ENCODE measurements at regions not wholly inside any gene's neighbourhood (a gene's known extent, or its start where the extent isn't known, plus 50 kb on each side); places are given as distances from the start of the nearest gene placed in this dataset.

GRCh38 chr5:130805648-130806047, 359.4 kb downstream of the HINT1 start:
- 56 to 71% methylated on average over 2 of the region's 2 CpGs for WGBS, 2 donors
- Histone ChIP-seq H3K4me3 (replicated peaks in 1 of 3) (no peak overlapping the region), H3K4me1 (no peaks in the 10 kb centered on the region), H3K27me3 (no peaks in the 10 kb centered on the region), H3K27ac (no peak overlapping the region), H3K36me3 (no peaks in the 10 kb centered on the region), H3K9me3 (no peaks in the 10 kb centered on the region)
- TF ChIP-seq, protein P1, sequence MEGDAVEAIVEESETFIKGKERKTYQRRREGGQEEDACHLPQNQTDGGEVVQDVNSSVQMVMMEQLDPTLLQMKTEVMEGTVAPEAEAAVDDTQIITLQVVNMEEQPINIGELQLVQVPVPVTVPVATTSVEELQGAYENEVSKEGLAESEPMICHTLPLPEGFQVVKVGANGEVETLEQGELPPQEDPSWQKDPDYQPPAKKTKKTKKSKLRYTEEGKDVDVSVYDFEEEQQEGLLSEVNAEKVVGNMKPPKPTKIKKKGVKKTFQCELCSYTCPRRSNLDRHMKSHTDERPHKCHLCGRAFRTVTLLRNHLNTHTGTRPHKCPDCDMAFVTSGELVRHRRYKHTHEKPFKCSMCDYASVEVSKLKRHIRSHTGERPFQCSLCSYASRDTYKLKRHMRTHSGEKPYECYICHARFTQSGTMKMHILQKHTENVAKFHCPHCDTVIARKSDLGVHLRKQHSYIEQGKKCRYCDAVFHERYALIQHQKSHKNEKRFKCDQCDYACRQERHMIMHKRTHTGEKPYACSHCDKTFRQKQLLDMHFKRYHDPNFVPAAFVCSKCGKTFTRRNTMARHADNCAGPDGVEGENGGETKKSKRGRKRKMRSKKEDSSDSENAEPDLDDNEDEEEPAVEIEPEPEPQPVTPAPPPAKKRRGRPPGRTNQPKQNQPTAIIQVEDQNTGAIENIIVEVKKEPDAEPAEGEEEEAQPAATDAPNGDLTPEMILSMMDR (IDR thresholded peaks at IDR 0.05) = no peak
- no peak for TF ChIP-seq POLR2A (IDR thresholded peaks at IDR 0.05)
- intact Hi-C loops (cut with DNase I) = no loop called here
- DNase-seq = no peak

- no peak for DNase-seq
- Histone ChIP-seq H3K9me3 (no peaks in the 10 kb centered on the region), H3K27me3 (no peaks in the 10 kb centered on the region), H3K4me3 (replicated peaks in 1 of 3) (no peak overlapping the region), H3K4me1 (no peaks in the 10 kb centered on the region), H3K27ac (no peak overlapping the region), H3K36me3 (no peaks in the 10 kb centered on the region)
- intact Hi-C loops (cut with DNase I) = no loop called here
- TF ChIP-seq POLR2A (IDR thresholded peaks at IDR 0.05) = no peak
- TF ChIP-seq, protein P1 (IDR thresholded peaks at IDR 0.05) = no peak
Observed at GRCh38 chr5:130805036-130805435, 360.0 kb downstream of the HINT1 start.

- Histone ChIP-seq H3K27ac (no peak overlapping the region), H3K36me3 (no peaks in the 10 kb centered on the region), H3K27me3 (no peaks in the 10 kb centered on the region), H3K9me3 (no peaks in the 10 kb centered on the region), H3K4me1 (no peaks in the 10 kb centered on the region), H3K4me3 (replicated peaks in 1 of 3) (no peak overlapping the region)
- TF ChIP-seq, protein P1 (IDR thresholded peaks at IDR 0.05) = no peak
- no peak for TF ChIP-seq POLR2A (IDR thresholded peaks at IDR 0.05)
- no peak for DNase-seq
- intact Hi-C loops (cut with DNase I) = no loop called here
- 95 to 96% methylated on average over 2 of the region's 2 CpGs for WGBS, 2 donors
Observed at GRCh38 chr5:130801963-130802362, 363.1 kb downstream of the HINT1 start.

DNA sequence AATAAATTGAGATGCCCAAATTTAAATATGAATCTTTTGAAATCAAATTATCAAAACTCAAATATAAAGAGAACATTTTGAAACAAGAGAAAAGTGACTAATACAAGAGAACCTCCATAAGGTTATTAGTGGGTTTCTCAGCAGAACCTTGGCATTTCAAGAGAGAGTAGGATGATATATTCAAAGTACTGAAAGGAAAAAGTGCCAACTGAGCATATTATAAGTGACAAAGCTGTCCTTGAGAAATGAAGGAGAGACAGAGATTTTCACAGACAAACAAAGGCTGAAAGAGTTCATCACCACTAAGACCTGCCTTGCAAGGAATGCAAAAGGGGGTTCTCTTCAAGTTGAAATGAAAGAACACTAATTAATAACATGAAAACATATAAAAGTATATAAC, 366.0 kb downstream of the HINT1 start:
- no peaks in the 10 kb centered on the region for H3K36me3 ChIP-seq
- DNase-seq = no peak
- TF ChIP-seq, protein P1 (IDR thresholded peaks at IDR 0.05) = no peak
- no peak for TF ChIP-seq POLR2A (IDR thresholded peaks at IDR 0.05)
- no peak overlapping the region for H3K4me3 ChIP-seq (replicated peaks in 1 of 3)
- H3K9me3 ChIP-seq = no peaks in the 10 kb centered on the region
- intact Hi-C loops (cut with DNase I) = no loop called here
- no peaks in the 10 kb centered on the region for H3K27me3 ChIP-seq
- H3K4me1 ChIP-seq = no peaks in the 10 kb centered on the region
- no peak overlapping the region for H3K27ac ChIP-seq

GRCh38 chr5:130797303-130797702, 367.8 kb downstream of the HINT1 start:
- Histone ChIP-seq H3K27me3 (no peaks in the 10 kb centered on the region), H3K4me3 (replicated peaks in 1 of 3) (no peak overlapping the region), H3K4me1 (no peaks in the 10 kb centered on the region), H3K9me3 (no peaks in the 10 kb centered on the region), H3K36me3 (no peaks in the 10 kb centered on the region), H3K27ac (no peak overlapping the region)
- WGBS, 2 donors = 70 to 87% methylated on average over 3 of the region's 3 CpGs
- DNase-seq = no peak
- TF ChIP-seq POLR2A (IDR thresholded peaks at IDR 0.05) = no peak
- TF ChIP-seq, protein P1 (IDR thresholded peaks at IDR 0.05) = no peak
- intact Hi-C loops (cut with DNase I) = no loop called here

Measured in thyroid gland (tissue), 4 donors.